NB4 (cell line): ENCODE measurements at regions not wholly inside any gene's neighbourhood (a gene's known extent, or its start where the extent isn't known, plus 50 kb on each side); places are given as distances from the start of the nearest gene placed in this dataset.

Source experiments
- CTCF ChIP-seq: IDR thresholded peaks from one replicate; pipeline ENCODE4 v1.5.1; 2012; ENCODE audit warnings: low read depth, low read length
- MAX ChIP-seq: IDR thresholded peaks from 2 replicates; pipeline ENCODE4 v1.6.1; 2011; ENCODE audit warnings: low read depth, low read length
- MYC ChIP-seq: IDR thresholded peaks from 2 replicates; pipeline ENCODE4 v1.6.1; 2011; ENCODE audit warnings: low read depth, low read length
- POLR2A ChIP-seq: IDR thresholded peaks from 2 replicates; pipeline ENCODE4 v1.6.1; 2011; ENCODE audit warnings: mild to moderate bottlenecking; ENCODE audit not compliant: insufficient read length; ENCODE audit errors: extremely low read depth

DNA sequence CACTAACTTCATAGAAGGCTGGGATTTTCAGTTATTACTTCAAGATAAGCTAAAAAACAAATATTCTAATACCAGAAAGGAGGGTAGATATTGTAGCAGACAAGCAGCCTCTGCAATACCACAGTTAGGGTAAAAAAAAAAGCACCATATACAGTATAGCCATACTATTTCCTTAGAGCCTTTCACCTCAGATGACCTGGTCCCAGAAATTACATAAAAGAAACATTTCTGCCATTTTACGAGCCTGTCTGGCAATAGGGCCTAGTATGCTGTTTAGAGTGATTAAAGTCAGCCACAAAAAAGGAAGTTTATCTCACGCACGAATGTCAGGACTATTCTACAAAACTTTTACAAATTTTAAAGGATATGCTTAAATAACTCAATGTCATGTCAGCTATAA, 1016.6 kb downstream of the PLOD2 start:
- TF ChIP-seq CTCF = no peak
- no peak for TF ChIP-seq POLR2A
- TF ChIP-seq MAX = no peak
- peak; percentile 13; the same call in 1 of the 2 replicates for TF ChIP-seq MYC
